NCI-H2081 (cell line): ENCODE measurements at regions not wholly inside any gene's neighbourhood (a gene's known extent, or its start where the extent isn't known, plus 50 kb on each side); places are given as distances from the start of the nearest gene placed in this dataset.

ENCODE experiments used
- DNase-seq, 2 experiments: peaks; one replicate each; lab custom pipeline; 2025; lab: John Stamatoyannopoulos, UW

DNA sequence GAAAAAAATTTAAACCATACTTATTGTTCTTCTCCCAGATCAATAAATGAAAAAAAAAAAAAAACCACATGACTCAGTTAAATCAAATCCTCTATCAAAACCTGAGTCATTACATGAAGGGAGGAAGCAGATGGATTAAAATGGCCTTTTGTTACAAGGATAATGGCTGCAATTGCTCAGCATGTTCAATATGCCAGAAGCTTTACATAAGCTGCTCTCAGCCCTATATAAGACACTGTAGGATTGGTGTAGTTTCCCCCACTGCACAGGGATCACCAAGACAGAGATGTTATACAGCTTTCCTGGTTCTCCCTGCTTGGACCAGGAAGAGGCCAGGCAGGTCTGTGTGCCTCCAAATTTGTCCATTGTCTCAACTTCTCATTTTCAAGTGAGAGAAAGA is 101.6 kb upstream of the MAP1B start:
- DNase-seq = peak in 1 of 2 experiments; percentile 49

GRCh38 chr5:72006361-72006760 is 100.9 kb upstream of the MAP1B start:
- DNase-seq = no peak

- DNase-seq = no peak
Measured at GRCh38 chr5:72007336-72008111, 99.8 kb upstream of the MAP1B start.

GRCh38 chr5:72009280-72009679 is 98.0 kb upstream of the MAP1B start:
- no peak for DNase-seq

DNA sequence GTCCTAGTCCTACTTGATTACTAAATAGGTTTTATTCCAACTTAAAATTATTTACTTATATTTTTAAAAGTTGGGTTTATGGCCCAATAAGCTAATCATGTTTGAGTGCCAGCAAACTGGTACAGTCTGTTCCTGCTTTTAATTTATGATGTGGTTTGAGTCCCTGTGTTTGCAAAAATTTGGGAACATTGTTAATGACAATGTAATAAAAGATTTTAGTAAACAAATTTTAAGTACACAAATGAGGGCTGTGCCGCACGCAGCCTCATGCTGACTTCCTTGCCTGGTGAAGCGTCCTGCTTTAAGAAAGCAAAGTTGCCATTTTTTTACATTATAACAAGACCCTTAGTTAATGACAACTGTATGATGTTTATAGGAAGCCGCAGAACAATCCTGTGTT is 96.8 kb upstream of the MAP1B start:
- no peak for DNase-seq

DNA sequence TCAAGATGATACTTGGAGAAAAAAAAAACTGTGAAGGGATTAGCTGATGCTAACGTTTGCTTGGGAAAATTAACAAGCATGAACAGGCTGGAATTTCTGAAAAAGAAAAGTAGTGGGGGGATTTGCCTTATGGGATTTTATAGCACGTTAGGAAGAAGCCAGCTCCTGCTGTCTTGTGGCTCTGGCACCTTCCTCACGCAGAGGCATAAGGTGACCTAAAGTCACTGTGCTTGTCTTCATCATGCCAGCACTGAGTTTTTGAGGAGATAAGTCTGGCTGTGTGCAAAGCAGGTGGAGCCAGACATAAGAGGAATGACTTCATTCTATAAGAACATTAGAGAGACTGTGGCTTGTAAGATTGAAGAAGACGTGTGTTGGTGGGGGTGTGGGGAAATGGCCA is 94.4 kb upstream of the MAP1B start:
- DNase-seq = no peak

- peak; percentile 14 to 45 for DNase-seq
Measured at GRCh38 chr5:72013766-72014624, 93.3 kb upstream of the MAP1B start.

GRCh38 chr5:72015103-72015548 is 92.1 kb upstream of the MAP1B start:
- DNase-seq = peak; percentile 51 to 77

DNA sequence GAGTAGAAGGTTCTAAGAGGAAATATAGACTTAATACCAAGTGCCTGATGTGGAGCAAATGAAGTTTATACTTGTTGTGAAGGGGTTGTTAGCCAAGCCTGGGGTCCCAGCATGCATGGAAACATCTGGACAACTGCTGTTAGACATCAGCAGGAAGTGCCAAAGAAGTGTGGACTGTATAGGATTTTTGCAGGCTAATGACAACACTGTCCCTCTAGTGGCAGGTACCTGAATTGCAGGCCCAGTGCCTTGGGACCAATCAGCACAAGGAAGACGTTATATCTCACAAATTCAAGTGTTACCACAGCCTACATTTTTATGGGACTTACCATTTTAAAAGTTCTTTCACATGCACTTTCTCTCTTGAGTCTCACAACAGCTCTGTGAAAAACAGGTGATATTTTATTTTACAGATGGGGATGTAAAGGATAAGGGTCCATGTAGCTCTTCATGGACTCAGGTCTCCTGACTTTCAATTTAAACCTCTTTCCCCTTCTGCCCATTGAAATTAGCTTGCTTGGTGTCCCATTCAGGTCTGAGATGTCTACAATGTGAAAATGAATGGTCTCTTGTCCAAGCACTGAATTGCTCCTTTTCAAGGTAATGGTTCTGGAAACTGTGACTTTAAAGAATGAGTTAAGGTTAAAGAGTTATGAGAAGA is 89.0 kb upstream of the MAP1B start:
- peak in 1 of 2 experiments; percentile 41 for DNase-seq

GRCh38 chr5:72020161-72020983 is 86.9 kb upstream of the MAP1B start:
- no peak for DNase-seq

DNA sequence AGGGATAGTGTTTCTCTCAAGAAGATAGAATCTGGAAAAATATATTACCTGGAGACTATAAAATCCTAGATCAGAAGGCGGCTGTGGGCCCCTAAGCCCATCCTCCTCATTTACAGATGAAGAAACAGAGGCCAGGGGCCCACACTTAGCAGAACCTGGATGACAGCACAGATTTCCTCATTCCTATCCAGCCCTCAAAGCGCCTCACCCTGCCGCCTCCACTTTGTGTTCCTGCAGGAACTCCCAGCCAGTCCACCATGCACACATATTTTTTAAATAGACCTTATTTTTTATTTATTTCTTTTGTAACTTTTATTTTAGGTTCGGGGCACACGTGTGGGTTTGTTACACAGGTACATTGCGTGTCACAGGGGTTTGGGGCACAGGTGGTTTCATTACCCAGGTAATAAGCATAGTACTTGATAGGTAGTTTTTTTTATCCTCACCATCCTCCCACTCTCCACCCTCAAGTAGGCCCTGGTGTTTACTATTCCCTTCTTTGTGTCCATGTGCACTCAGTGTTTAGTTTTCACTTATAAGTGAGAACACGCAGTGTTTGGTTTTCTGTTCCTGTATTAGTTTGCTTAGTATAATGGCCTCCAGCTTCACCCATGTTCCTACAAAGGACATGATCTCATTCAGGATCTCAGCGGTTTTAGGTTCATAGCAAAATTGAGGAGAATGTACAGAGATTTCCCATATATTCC is 85.5 kb upstream of the MAP1B start:
- no peak for DNase-seq

- no peak for DNase-seq
Measured at GRCh38 chr5:72028382-72028781, 78.9 kb upstream of the MAP1B start.

DNA sequence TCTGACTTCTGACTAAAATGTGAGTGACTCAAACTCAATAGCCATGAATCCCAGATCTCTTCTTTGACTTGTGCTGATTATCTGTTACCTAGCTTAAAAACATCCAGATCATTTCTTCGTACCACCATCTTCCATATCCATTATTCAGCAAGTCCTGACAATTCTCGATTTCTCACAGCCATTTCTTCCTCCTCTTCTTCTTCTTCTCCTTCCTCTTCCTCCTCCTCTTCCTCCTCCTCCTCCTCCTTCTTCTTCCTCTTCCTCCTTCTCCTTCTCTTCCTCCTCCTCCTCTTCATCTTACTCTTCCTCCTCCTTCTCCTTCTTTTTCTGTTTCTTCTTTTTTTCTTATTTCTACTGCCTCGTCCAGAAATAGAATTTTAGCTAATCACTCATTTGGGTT is 77.0 kb upstream of the MAP1B start:
- no peak for DNase-seq

DNA sequence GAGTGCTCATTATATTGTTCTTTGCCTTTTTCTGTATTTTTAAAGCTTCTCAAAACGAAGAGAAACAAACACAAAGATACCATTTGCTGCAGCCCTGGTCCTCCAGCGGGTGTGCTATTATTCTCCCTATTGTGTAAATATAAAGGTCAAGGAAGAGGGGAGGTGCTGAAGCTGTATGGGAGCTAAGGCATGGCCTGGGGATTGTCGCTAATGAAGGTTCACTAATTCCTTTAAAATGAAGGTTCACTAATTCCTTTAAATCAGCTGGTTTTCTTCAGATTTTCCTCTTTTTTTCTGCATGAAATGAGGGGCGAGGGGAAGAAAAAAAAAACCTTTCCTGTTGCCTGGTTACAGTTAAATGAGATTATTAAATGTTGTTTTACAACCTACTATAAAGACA is 74.5 kb upstream of the MAP1B start:
- peak in 1 of 2 experiments; percentile 7 for DNase-seq

GRCh38 chr5:72034770-72035169 is 72.5 kb upstream of the MAP1B start:
- DNase-seq = no peak

DNA sequence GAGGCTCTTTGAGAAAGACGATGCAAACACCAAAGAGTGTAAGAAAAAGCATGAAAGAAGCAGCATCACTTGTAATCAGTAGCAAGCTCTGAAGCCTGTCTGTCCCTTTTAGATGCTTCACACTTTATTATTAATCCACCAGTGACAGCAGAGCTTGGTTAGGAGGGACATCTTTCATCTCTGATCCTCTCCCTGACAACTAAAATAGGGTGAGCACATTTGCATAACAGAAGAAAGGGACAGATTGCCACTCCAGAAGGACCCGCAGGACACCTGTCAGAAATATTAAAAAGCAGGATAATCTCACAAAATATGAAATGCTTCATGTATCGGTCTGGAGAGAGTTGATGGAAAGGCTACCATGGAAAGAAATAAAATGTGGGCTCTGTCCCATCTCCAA is 71.4 kb upstream of the MAP1B start:
- no peak for DNase-seq

- DNase-seq = no peak
Measured at GRCh38 chr5:72036951-72037350, 70.3 kb upstream of the MAP1B start.

- no peak for DNase-seq
Measured at GRCh38 chr5:72040513-72040912, 66.8 kb upstream of the MAP1B start.

DNA sequence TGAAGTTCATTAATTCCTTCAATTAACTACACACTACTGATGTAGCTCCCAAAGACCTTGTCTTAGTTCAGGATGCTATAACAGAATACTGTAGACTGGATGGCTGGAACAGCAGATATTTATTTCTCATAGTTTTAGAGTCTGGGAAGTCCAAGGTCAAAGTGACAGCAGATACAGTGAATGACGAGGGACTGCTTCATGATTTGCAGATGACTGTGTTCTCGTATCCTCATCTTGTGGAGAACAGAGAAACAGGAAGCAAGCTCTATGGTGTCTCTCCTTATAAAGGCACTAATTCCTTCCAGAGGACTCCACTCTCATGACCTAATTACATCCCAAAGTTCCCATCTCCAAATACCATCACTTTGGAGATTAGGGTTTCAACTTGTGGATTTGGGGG is 65.6 kb upstream of the MAP1B start:
- no peak for DNase-seq

- peak in 1 of 2 experiments; percentile 15 for DNase-seq
Measured at GRCh38 chr5:72042097-72042496, 65.2 kb upstream of the MAP1B start.

DNA sequence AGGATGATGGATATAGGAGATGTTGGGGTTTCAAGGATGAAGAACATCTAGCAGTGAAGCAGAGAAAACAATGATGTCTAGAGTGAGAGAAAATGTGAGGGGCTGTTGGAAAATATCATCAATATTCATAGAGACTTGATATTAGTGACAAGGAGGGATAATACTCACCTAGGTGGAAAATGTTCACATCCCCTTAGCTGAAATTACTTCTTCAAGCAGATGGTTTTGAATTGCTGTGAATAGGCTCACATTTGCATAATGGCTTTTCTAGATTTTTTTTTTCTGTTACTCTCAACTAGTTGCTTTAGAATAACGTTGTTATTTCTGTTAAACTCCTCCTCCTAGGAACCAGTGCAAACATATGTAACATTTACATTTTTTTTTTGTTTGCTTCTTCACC is 61.6 kb upstream of the MAP1B start:
- DNase-seq = no peak
